ENCODE measurements at regions not wholly inside any gene's neighbourhood (a gene's known extent, or its start where the extent isn't known, plus 50 kb on each side); places are given as distances from the start of the nearest gene placed in this dataset.

DNA sequence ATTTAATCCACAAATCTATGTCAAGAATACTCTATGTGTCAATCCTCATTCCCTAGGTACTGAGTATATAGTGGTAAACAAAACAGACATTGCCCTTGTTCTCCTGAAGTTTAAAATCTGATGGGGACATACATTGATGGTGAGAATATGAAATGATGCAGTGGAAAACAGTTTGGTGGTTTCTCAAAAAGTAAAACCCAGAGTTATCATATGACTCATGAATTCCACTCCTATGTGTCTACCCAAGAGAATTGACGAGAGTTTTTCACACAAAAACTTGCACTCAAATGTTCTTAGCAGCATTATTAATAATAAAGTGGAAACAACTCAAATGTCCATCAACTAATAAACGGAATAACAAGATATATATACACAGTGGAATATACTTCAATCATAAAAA, 586.7 kb downstream of the CCDC85A start:
- Histone ChIP-seq H3K79me2 (ENCODE audit: control insufficient read depth, insufficient read depth, low read length) (no peaks in the 10 kb centered on the region), H3K9ac (replicated peaks; ENCODE audit: extremely low read depth, insufficient read depth, low read length) (no peak overlapping the region), H3K4me3 (replicated peaks in 1 of 3; ENCODE audit: insufficient read depth in 1 of 3, low read depth in 1 of 3, low read length in 3 of 3) (no peak overlapping the region), H3K36me3 (ENCODE audit: control insufficient read depth in 2 of 2, extremely low read depth in 1 of 2, insufficient read depth in 2 of 2, low read length in 2 of 2) (no peaks in the 10 kb centered on the region), H4K20me1 (replicated peaks; ENCODE audit: control insufficient read depth, extremely low read depth, insufficient read depth, low read length) (no peaks in the 10 kb centered on the region), H3K4me2 (ENCODE audit: insufficient read depth, low read length) (no peak overlapping the region), H3K27me3 (ENCODE audit: control insufficient read depth in 2 of 2, insufficient read depth in 2 of 2, low read length in 2 of 2) (peaks cover 0 to 5% of the 10 kb centered on the region in 2 experiments), H3K9me1 (replicated peaks; ENCODE audit: control insufficient read depth, extremely low read depth, insufficient read depth, low read length) (no peaks in the 10 kb centered on the region), H3K4me1 (ENCODE audit: control insufficient read depth, extremely low read depth, insufficient read depth, low read length) (no peaks in the 10 kb centered on the region), H3K9me3 (replicated peaks; ENCODE audit: control insufficient read depth, insufficient read depth, low read length) (no peaks in the 10 kb centered on the region), H3K27ac (ENCODE audit: insufficient read depth, low read depth, low read length) (no peak overlapping the region), H2AFZ (ENCODE audit: low read depth, low read length) (no peak overlapping the region)
- TF ChIP-seq POLR2AphosphoS5 (IDR thresholded peaks at IDR 0.05; ENCODE audit: insufficient read depth, low read depth, low read length), result no peak
- TF ChIP-seq MYC (IDR thresholded peaks at IDR 0.05; ENCODE audit: low read depth, low read length), result no peak
- no peak for TF ChIP-seq MAX (IDR thresholded peaks at IDR 0.05; ENCODE audit: insufficient read depth, insufficient read length)
- TF ChIP-seq GATA2 (IDR thresholded peaks at IDR 0.05; ENCODE audit: insufficient read depth, insufficient read length, low read depth, low read length), result no peak
- no peak for TF ChIP-seq FOS (IDR thresholded peaks at IDR 0.05; ENCODE audit: borderline replicate concordance, insufficient read depth, low read length)
- TF ChIP-seq JUN (IDR thresholded peaks at IDR 0.05; ENCODE audit: borderline replicate concordance, insufficient read depth, insufficient read length, low read depth), result no peak
- no peak for TF ChIP-seq POLR2A (IDR thresholded peaks at IDR 0.05; ENCODE audit: low read depth, low read length)
- no peak for TF ChIP-seq CTCF (IDR thresholded peaks at IDR 0.05; ENCODE audit: extremely low read depth in 1 of 2, insufficient read depth in 1 of 2, low read depth in 1 of 2, low read length in 2 of 2)
- TF ChIP-seq EZH2 (IDR thresholded peaks at IDR 0.05; ENCODE audit: borderline replicate concordance, low read depth, low read length, severe bottlenecking), result no peak
- DNase-seq (ENCODE audit: low read depth, low spot score), result no peak
- intact Hi-C loops (cut with micrococcal nuclease), result no loop called here
- ChIA-PET POLR2A (no interaction called here), CTCF (no interaction called here)
- dilution Hi-C loops (cut with MboI; ENCODE audit: extremely low pct_ligation_motif_present, low sequenced_read_pairs), result no loop called here
- FAIRE-seq, result no peak
- BruUV-seq (replicated peaks), result no TSS peak

Data from endothelial cell of umbilical vein (primary cell).